NCI-H1417 treated with DMSO at 0.1 percent for 48 hours (cell line): ENCODE measurements at regions not wholly inside any gene's neighbourhood (a gene's known extent, or its start where the extent isn't known, plus 50 kb on each side); places are given as distances from the start of the nearest gene placed in this dataset.

Experiments
- DNase-seq: peaks from one replicate; lab custom pipeline; 2025; lab: John Stamatoyannopoulos, UW

DNA sequence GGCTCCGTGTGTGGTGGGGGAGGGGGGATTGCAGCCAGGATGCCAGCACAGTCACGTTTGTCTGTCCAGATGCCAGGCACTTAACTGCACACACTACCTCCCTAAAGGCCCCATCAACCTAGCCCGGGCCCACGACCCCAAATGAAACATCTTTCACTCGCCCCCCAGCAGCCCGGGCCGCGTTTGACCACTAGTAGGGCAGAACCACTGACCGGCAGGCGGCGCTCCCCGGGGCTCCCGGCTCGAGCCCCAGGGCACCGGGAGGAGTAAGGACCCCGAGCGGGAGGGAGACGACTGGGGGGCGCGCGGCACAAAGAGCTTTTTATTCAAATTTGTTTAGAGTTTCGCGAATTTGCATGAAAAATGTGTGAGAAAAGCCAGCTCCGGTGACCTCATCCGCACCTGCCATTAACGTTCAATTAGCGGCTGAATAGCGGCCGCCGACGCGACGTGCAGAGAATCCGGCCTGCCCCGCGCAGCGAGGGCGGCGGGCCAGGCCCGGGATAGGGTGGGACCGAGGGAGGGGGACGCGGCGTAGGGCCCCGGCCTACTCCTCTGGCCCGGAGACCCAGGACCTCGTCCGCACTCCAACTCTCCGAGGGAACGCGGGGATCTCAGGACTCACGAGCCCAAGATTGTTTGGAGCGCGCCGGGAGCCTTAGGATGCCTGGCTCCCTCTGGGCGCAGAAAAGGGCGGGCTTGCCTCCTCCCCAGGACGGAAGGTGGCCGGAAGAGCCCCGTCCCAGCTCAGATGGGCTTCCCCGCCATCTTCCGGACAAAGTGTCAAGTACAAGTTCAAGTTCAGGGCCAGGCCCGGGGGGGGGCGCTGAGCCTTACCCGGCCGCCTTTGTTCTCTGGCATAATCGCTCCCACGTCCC, 64.9 kb upstream of the POLG start:
- DNase-seq: peak; percentile 28

DNA sequence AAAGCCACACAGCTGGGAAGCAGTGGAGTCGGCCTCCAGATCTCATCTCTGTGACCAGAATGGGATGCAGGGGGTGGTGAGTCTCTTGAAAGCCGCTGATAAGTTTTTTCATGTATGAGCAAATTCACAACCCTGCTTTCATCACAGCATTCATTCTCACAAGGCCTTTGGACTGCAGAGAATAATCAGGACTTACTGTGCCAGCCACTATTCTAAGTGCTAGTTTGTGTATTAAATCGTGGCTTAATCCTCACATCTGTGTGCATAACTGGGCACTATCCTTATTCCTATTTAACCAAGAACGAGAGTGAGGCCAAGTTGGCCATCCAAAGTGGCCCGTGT, 64.2 kb upstream of the POLG start:
- DNase-seq: no peak

DNA sequence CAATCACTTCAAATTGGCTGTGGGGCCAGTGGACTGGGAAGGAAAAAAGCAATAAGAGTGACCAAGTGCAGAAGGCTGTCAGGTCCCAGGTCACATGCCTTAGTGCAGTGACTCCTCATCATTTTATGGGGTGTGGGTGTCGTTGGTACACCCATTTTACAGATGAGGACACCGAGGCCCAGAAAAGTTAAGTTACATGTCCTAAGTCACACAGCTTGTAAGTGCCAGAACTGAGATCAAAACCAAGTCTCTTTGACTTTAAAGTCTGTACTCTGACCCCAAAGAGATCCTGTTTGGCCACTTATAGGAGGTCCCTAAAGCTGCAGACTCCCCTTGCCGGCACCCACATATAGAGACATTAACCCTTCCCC, 63.0 kb upstream of the POLG start:
- DNase-seq: no peak

DNA sequence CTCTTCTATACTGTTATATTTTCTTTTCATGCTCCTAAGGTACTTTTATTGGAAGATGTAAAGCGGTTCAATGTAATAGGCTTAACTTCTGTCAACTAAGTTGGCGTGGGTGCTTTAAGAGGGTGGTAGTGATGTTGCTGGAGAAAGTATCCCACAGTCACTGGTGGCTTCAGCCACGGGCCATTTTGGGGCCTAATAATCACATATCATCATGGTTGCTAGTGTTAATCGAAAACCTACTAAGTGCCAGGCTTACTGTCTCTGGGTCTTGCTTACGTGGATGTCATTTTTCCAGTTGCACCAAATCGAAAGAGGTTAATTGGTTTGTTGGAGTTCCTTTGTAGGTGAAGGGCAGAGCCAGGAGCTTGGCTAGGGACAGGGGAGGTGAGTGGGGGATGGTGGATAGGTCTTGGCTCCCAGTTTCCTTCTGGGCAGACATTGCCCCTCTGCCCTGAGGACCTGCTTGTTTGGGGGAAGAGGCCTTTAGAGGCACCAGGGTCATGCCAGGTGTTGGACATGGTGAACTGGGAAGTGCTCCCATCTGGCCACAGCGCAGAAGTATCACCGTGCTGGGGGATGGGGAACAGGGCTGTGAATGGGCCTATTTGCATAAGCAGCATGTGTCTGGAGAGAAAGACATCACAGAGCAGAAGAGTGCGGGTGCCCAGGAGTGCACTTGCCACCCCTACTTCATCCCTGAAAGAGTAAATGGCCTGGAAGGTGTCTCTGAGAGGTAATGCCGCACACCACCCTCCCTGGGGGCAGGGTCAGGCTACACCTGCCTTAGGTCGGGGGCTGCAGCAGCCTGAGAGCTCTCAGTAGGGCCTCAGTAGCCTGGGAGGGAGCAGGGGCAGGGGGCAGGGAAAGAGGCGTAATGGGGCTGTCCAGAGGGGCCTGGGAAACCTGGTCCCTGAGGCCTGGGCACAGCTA, 62.4 kb upstream of the POLG start:
- no peak for DNase-seq

DNA sequence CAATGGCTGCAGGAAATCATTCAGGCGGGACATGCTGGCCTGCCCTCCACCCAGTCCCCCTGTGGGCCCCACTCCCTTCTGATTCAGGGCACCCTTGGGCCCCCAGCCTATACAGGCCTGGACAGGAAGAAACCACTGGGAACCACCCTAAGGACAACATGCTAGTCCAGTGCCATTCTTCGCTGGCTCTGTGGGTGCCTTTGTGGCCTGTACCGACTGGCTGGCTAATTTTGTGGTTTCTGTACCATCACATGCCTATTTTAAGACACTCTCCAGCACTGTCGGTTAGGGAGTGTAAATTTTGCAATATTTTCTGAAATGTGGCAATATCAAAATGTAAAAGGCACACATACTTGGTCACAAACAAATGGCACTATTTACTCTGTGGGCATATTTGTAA, 61.4 kb upstream of the POLG start:
- no peak for DNase-seq

DNA sequence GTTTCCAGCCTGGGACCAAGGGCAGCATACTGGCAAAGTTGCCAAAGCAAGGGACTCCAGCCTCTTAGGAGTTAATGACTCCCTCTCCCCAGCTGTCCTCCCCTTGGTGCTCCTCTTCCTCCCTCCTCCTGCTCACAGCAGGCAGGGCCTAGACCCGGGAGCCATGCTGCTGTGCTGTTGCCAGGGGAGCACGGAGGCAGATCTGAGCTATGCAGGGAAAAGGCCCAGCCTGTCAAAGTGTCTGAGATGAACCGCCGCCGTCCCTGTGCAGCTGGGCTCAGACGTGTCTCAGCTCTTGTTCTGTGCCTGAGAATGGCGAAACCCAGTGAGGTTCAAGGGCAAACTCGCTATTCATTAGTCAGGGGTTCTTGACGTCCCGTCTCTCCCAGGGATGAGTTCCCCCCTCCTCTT, 60.8 kb upstream of the POLG start:
- no peak for DNase-seq

DNA sequence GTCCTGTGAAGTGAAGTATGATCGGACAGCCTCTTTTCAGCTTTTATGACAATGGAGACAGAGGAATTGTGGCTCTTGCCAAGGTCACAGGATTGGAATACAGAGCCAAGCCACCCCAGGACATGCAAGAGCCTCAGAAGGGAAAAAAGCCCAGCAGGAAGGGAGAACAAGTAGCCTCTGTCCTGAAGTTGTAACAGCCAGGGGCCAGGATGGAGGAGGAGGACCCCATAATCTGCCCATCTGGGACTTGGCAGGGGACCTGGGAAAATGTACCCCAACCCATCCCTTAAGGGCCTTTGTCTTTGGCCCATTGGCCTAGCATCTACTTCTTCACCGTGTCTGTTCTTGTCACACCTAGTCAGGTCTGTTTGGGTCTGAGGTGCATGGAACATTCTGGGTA, 60.4 kb upstream of the POLG start:
- DNase-seq: no peak

DNA sequence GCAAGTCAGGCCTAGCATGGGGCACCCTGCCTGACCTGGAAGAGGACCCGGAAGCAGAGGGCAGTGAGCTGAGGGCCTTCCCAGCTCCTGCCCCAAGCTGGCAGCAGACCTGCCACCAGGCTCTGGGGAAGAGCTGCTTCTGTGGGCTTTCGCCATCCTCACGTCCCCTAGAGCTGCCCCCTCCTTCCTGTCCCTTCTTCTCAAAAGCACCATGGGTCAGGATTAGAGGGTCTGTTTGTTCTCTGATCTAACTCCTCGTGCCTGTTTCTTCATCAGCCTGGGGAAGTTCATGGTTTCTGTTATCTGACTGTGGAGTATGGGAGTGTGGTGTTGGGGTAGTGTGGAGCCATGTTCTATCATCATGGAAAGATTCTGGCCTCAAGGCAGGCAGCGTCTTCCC, 58.4 kb upstream of the POLG start:
- DNase-seq: no peak

DNA sequence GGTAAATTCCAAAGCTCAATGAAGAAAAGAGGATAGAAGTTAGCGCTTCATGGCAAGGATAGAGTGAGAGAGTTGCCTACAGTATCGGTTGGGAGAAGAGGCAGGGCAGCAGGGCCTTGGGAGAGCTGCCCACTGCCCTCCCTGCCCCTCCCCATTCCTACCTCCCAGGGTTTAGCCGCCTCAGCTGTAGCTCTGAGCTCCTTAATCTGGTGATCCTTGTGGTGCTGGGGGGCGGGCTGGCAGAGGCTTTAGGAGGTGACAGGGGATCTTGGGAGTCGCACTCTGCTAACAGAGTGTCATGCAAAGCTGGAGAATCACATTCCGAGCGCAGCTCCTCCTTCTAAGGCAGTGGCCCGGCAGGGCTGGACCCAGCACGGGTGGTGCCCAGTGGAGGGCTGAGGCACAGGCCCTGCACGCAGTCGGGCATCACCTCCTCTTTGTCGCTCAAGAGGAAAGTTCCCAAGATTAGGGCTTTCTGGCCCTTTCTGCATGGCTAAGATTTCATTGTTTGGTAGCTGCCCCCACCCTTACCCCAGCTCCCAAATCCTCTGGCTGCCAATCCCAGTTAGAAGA, 57.1 kb upstream of the POLG start:
- DNase-seq: no peak

DNA sequence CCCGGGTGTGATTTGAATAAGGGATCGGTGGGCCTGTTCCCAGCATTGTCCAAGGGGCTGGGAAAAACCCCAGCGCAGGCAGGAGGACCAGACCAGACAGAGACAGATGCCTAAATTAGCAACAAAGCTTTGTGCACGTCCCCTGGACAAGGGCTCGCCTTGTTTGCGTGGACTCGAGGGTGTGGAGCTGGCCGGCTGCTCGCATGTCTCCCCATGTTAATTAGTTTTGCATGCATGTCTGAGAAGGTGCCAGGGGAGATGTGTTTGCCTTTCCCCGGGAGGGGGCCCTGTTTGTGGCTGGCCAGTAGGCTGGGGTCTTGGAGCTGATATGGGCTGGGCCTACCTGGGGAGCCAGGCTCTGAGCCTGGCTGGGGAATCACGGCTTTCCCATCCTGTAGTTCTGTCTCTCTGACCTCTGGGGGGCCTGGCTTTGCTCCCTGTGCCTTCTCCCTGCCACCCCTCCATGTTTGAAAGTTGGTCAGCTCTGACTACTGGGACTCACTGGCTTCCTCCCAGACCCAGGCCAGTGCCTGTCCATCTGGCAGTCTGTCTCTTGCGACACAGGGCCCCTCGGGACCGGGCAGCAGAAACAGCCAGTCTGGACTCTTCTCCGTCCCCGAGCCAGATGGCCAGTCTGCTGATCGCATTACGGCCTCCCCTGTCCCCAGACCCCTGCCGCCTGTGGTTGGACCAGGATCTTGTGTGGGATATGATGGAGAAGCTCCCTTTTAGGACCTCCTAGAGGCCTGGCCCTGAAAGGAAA, 55.4 kb upstream of the POLG start:
- no peak for DNase-seq

DNA sequence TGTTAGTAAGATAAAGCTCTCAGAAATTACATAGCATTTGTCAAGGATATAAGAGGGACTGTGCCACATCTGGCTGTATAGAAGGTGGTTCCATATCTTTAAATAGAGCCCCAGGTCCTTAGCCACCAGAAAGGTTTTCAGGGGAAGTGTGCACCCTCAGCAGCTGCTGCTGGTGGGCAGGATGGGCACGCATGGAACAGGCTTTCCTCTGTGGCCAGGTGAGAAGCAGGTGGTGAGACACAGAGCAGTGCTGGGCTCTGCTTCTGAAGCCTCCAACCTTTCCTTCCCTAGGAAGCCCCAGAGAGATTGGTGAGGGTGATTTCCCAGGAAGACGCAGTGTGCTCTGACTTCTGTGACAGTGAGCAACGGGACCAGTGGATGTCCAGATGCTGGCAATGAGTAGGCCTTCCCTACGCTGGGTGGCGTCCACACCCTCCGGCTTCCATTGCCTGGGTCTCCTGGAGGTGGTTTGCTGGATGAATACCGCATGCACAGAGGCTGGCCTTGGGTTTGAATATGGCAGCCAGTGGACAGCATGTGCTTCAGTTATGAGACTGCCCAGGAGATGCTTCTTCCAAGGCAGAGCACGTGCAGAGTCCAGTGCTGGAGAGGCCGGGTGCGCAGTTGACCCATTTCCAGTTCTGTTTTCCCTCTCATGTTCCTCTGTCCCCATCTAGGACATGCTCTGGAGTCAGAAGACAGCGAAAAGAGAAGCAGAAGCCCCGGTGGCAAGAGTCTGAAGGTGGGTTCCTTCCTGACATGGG, 52.7 kb upstream of the POLG start:
- no peak for DNase-seq

DNA sequence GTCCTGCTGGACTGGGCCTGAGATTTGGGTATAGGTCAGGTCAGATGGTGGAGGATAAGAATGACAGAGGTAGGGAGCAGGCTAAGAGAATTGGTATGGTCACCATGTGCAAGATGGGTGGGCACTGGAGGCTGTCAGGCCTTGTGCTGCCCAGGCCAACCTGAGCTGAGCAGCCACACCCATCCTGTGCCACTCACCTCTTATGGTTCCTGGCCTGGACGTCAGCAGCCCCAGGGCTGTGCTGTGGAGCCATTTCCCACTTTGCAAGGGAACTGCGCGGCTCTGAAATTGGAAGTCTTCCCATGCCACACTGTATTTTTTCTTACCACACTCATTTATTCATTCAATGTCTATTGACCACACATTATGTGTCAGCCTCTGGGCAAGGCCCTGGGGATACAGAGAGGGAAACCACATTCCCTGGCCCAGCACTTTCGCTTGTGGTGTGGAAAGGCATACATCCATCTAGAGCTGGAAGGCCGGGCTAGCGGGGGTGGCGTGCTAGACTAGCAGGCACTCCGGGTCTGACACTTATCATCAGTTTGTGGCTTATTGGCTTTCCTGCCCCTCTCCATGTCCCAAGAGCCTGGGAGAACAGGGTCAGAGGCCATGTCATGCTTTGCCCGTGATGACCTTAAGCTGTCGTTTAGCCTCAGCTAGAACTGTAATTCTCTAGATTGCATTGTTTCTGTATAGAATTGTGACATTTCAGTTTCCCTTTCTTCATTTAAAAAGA, 51.1 kb upstream of the POLG start:
- no peak for DNase-seq
